Stimulated activated CD4-positive, alpha-beta T cell treated with anti-CD3 and anti-CD28 coated beads, TNF-alpha, amount 100 ng/mL, for 4 hours (primary cell): ENCODE measurements at regions not wholly inside any gene's neighbourhood (a gene's known extent, or its start where the extent isn't known, plus 50 kb on each side); places are given as distances from the start of the nearest gene placed in this dataset.

Experiments
- DNase-seq, 3 experiments: peaks; one replicate each; pipeline ENCODE4 v3.0.0-alpha.2; 2020; ENCODE audit warnings: low read depth in 3 of 3

GRCh38 chr2:145028101-145028920, 508.4 kb upstream of the ZEB2 start:
- no peak for DNase-seq

GRCh38 chr2:145026456-145027455, 506.8 kb upstream of the ZEB2 start:
- DNase-seq: no peak

DNA sequence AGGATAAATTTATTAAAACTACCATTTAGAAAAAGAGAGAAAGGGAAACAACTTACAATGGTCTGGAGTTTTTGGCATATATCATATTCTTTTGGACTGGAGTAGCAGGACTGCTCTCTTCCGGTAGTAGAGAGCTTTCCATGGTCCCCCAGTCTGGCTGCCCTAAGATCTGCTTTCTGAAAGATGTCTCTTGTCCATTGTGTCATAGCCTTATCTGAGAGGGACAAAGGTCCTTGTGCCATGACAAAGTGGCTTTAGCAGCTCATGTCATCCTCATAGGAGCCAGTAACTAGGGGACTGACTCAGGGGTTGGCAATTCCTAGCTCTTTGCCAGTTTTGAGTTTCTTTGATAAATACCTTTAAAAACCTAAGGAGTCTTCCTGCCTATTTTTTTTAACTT, 505.5 kb upstream of the ZEB2 start:
- no peak for DNase-seq

- no peak for DNase-seq
Observed at GRCh38 chr2:145023334-145023934, 503.5 kb upstream of the ZEB2 start.

- no peak for DNase-seq
Observed at GRCh38 chr2:145022666-145023333, 502.9 kb upstream of the ZEB2 start.

DNA sequence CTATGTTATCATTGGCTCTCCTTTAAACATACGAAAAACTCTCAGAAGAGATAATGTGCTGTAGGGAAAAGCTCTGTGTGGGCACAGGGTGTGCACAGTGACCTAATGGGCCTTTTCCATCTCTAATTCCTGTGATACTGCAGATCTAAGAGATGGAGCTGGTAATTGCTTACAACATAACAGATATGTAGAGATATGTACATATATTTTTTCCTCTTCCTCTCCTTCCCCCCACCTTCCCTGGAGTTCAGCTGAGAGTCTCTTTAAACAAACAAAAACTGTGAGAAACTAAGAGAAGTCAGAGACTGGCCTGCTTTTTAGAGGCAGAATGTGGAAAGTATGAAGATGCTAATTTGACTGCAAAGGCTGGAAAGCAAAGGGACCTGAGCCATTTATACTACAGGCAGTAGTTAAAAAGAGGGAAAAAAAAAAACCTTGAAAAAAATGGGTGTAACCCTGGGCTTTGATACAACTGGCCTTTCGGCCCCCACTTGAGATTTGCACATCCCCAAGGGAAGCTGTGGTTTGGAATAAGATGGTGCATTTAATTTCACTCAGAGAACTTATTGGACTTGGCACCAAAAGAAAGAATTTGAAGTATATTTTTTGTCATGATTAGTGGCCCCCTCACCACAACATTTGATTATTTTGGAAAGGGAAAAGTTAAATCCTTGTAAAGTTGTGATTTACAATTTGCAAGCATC, 502.2 kb upstream of the ZEB2 start:
- no peak for DNase-seq

GRCh38 chr2:145020694-145021093, 500.8 kb upstream of the ZEB2 start:
- DNase-seq: no peak

DNA sequence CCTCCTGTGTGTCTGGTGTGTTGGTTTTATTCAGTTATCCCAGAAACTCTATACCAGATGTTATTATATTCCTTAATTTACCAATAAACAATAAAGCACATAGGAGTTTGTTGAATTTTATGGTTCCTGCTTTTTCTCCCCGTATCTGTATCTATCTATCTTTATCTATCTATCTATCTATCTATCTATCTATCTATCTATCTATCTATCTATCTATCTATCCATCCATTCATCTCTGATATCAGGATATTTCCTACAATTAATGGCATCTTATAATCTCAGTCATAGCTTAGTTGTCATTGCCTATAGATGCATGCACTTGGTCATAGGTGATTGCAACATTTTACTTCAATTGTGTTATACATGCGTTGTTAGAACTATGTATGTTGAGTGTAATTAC, 500.2 kb upstream of the ZEB2 start:
- no peak for DNase-seq

GRCh38 chr2:145018502-145018901, 498.6 kb upstream of the ZEB2 start:
- no peak for DNase-seq

- no peak for DNase-seq
Observed at GRCh38 chr2:145017149-145017548, 497.2 kb upstream of the ZEB2 start.

DNA sequence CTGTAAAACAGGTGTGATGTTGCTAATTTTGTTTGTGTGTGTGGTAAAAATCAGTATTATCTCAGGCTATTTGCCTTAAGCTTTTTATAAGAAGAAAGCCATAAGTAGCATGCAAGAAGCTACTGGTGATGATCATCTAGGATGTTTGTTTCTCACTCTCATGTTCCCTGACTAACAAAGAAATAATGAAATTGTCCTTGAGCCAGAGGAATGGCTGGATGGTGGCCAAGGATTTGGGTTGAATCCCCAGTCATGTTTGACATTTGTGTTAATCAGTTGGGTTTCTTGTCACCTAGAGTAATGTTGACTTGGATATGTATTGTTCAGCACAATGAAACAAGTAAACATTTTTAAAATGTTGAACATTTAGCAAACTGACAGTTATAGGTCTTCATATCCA, 496.8 kb upstream of the ZEB2 start:
- no peak for DNase-seq

DNA sequence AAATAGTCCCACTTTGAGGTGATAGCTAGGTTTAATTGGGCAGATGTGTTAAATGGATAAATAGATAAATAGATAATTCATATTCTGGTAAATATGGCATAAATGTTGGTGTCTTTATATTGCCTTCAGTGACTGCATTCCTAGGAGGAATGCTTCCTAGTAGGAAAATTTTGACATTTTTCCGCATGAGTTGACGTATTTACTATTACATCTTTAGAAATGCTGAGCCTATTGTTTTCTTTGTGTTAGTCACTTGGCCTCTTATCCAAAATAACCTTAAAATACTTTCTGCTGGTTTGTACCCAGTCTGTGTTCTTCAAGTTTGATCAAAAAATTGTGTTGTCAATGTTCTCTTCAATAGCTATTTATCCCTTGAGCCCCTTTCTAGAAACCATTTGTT, 495.6 kb upstream of the ZEB2 start:
- DNase-seq: no peak

DNA sequence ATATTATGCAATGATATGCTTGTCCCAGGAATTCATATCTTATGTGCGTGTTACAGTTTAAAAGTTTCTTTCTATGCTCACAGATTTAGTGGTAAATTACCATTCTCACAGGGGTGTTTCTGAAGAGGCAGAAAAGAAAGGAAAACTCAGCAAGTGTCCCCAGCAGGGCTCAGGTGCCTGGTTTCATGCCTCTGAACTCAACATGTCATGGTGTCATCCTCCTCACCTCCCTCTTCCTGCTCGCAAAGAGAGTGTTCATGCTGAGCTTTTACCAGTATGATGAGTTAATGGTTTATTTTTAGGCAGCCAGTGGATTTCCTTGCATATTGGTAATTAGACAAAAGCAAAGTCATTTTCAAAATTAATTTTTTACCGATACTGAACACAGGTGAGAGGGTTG, 492.9 kb upstream of the ZEB2 start:
- DNase-seq: no peak

GRCh38 chr2:145012214-145012670, 492.3 kb upstream of the ZEB2 start:
- DNase-seq: no peak

- DNase-seq: no peak
Observed at GRCh38 chr2:145010635-145011034, 490.7 kb upstream of the ZEB2 start.

- no peak for DNase-seq
Observed at GRCh38 chr2:145007960-145008263, 488.0 kb upstream of the ZEB2 start.

DNA sequence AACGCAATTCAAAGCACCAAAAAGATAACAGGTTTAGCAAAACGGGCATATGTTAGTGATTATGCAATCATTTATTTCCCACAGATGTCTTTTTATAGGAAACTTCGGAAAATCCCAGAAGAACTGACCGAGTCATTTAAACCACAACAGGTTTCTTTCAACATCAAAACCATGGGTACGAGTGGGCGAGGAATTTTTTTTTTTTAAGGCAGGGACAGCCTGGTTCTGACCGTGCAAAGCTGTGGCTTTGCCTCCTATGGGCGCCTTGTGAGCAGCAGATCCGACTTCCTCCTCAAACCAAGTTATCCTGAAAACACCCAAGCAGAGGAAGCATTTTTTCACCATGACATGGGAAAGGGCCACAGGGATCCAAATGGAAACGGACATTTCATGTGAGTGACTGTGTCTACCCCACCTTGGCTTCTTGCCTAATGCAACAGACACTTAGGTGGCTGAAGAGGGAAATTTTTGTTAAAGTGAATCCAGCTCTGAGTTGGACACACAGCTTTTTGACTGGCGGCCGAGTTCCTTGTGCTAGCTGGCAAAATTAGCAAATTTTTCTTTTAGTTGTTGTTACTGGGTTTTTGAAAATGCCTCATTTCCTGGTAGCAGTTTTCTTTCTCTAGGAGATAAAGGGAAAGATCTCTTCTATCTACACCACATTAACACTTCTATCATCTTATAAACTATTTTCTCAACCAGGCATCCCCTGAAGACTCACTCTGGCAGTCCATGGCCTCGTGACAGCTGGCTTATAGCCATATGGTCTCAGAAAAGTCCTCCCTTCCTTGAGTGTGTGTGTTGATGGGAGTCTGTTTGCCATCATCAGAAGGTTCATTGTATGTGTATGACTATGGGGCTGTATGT, 487.4 kb upstream of the ZEB2 start:
- no peak for DNase-seq

DNA sequence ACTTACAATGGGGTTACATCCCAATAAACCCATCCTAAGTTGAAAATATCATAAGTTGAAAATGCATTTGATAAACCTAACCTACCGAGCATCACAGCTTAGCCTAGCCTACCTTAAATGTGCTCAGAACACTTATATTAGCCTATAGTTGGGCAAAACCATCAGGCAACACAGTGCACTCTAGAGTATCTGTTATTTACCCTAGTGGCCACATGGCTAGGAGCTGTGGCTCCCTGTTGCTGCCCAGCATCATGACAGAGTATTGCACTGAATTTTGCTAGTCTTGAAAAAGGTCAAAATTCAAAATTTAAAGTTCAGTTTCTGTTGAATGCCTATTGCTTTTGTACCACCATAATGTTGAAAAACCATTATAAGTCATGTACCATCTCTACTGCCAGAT, 482.7 kb upstream of the ZEB2 start:
- DNase-seq: no peak

GRCh38 chr2:145000376-145000775, 480.5 kb upstream of the ZEB2 start:
- no peak for DNase-seq

DNA sequence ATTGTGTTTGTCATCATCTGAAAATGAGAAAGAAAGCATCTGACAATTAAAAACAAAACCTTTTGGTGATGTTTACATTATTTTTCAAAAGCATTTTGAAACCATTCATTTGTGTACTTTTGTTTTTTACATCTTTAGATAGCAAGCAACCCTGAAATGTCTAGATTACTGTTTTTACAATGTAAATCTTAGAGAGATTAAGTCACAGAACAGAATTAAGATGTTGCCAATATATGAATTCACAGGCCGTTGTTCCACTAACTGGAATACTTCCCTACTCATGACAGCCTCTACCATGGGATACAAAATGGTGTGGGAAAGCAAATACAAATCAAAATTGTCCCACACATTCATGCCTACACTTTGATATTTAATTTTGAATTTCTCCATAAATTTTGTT, 480.0 kb upstream of the ZEB2 start:
- no peak for DNase-seq
